CD4-positive, CD25-positive, alpha-beta regulatory T cell (primary cell): ENCODE measurements at regions not wholly inside any gene's neighbourhood (a gene's known extent, or its start where the extent isn't known, plus 50 kb on each side); places are given as distances from the start of the nearest gene placed in this dataset.

Source experiments
- ATAC-seq, 2 donors: fragments of 150-1000 bp; cut with Tn5 transposase; one replicate each; pipeline ENCODE4 v1.10.0; 2021; ENCODE audit warnings: low read depth in 2 of 2, moderate number of reproducible peaks in 2 of 2, moderate library complexity in 1 of 2
- DNase-seq, 3 donors: peaks; one replicate each; pipeline versions ENCODE4 v3.0.0 to v3.0.0-alpha.2; 2012 to 2022; ENCODE audit warnings: mixed read lengths in 1 of 3
- H3K27ac ChIP-seq: one replicate; pipeline ENCODE4 v1.7.0; 2013; ENCODE audit warnings: mild to moderate bottlenecking, low read length; ENCODE audit not compliant: insufficient read depth, poor library complexity, severe bottlenecking
- H3K27me3 ChIP-seq: one replicate; pipeline ENCODE4 v1.7.0; 2013; ENCODE audit warnings: low read length; ENCODE audit not compliant: control insufficient read depth, insufficient read depth
- H3K36me3 ChIP-seq: one replicate; pipeline ENCODE4 v1.7.0; 2013; ENCODE audit warnings: mild to moderate bottlenecking, low read length, moderate library complexity; ENCODE audit not compliant: control insufficient read depth, insufficient read depth
- H3K4me1 ChIP-seq: 2 replicates; pipeline ENCODE4 v1.7.0; 2013; ENCODE audit warnings: mild to moderate bottlenecking, low read length; ENCODE audit not compliant: insufficient read depth, control insufficient read depth, poor library complexity, severe bottlenecking
- H3K4me3 ChIP-seq: one replicate; pipeline ENCODE4 v1.7.0; 2013; ENCODE audit warnings: low read depth, mild to moderate bottlenecking, low read length, moderate library complexity
- H3K9me3 ChIP-seq, 2 experiments: 1 replicate in 1 of 2; 2 replicates in 1 of 2; pipeline ENCODE4 v1.7.0; 2013; ENCODE audit warnings: low read length in 2 of 2, mild to moderate bottlenecking in 1 of 2, moderate library complexity in 1 of 2; ENCODE audit not compliant: control insufficient read depth in 2 of 2
- H3K27ac Mint-ChIP-seq, 3 donors: one replicate each; pipeline ENCODE4 v1.8.0; 2020 to 2022; ENCODE audit warnings: mild to moderate bottlenecking in 3 of 3, mixed read lengths in 3 of 3, moderate library complexity in 2 of 3
- H3K27me3 Mint-ChIP-seq: one replicate; pipeline ENCODE4 v1.8.0; 2022; ENCODE audit warnings: mild to moderate bottlenecking, mixed read lengths
- H3K36me3 Mint-ChIP-seq: one replicate; pipeline ENCODE4 v1.8.0; 2020; ENCODE audit warnings: mixed read lengths
- H3K4me1 Mint-ChIP-seq, 4 donors: one replicate each; pipeline ENCODE4 v1.8.0; 2020 to 2022; ENCODE audit warnings: mixed read lengths in 4 of 4, mild to moderate bottlenecking in 1 of 4
- H3K4me3 Mint-ChIP-seq, 4 donors: one replicate each; pipeline ENCODE4 v1.8.0; 2020 to 2022; ENCODE audit warnings: mild to moderate bottlenecking in 4 of 4, mixed read lengths in 4 of 4, moderate library complexity in 3 of 4
- H3K9me3 Mint-ChIP-seq, 7 donors: one replicate each; pipeline ENCODE4 v1.8.0; 2020 to 2022; ENCODE audit warnings: mixed read lengths in 7 of 7, mild to moderate bottlenecking in 3 of 7, moderate library complexity in 2 of 7

GRCh38 chr10:117945651-117946050 is 101.1 kb downstream of the RAB11FIP2 start:
- DNase-seq (no peak), ATAC-seq (no peak)
- H3K27me3 Mint-ChIP-seq, result peaks cover 4% of the 10 kb centered on the region
- Histone ChIP-seq H3K9me3 (no peaks in the 10 kb centered on the region), H3K4me3 (no peak overlapping the region), H3K27me3 (peaks cover 5% of the 10 kb centered on the region), H3K4me1 (no peaks in the 10 kb centered on the region), H3K27ac (no peak overlapping the region), H3K36me3 (no peaks in the 10 kb centered on the region)
- no peaks in the 10 kb centered on the region for H3K9me3 Mint-ChIP-seq
- no peaks in the 10 kb centered on the region for H3K4me1 Mint-ChIP-seq
- H3K36me3 Mint-ChIP-seq, result no peaks in the 10 kb centered on the region
- no peak overlapping the region for H3K27ac Mint-ChIP-seq
- no peak overlapping the region for H3K4me3 Mint-ChIP-seq

- Mint-ChIP-seq H3K27ac (no peak overlapping the region), H3K4me1 (no peaks in the 10 kb centered on the region), H3K9me3 (no peaks in the 10 kb centered on the region), H3K27me3 (no peaks in the 10 kb centered on the region), H3K36me3 (no peaks in the 10 kb centered on the region), H3K4me3 (no peak overlapping the region)
- no peaks in the 10 kb centered on the region for H3K4me1 ChIP-seq
- no peak overlapping the region for H3K27ac ChIP-seq
- no peaks in the 10 kb centered on the region for H3K9me3 ChIP-seq
- DNase-seq (no peak), ATAC-seq (no peak)
- H3K27me3 ChIP-seq, result peaks cover 5% of the 10 kb centered on the region
- H3K4me3 ChIP-seq, result no peak overlapping the region
- H3K36me3 ChIP-seq, result no peaks in the 10 kb centered on the region
Measured at GRCh38 chr10:117946525-117947070, 100.1 kb downstream of the RAB11FIP2 start.

GRCh38 chr10:117948493-117948892 is 98.2 kb downstream of the RAB11FIP2 start:
- ATAC-seq (no peak), DNase-seq (no peak)
- H3K36me3 ChIP-seq, result no peaks in the 10 kb centered on the region
- no peak overlapping the region for H3K4me3 ChIP-seq
- Mint-ChIP-seq H3K4me3 (no peak overlapping the region), H3K36me3 (no peaks in the 10 kb centered on the region), H3K4me1 (no peaks in the 10 kb centered on the region), H3K27me3 (no peaks in the 10 kb centered on the region), H3K9me3 (no peaks in the 10 kb centered on the region), H3K27ac (no peak overlapping the region)
- no peaks in the 10 kb centered on the region for H3K9me3 ChIP-seq
- peaks cover 5% of the 10 kb centered on the region for H3K27me3 ChIP-seq
- H3K4me1 ChIP-seq, result no peaks in the 10 kb centered on the region
- no peak overlapping the region for H3K27ac ChIP-seq

- DNase-seq (no peak), ATAC-seq (no peak)
- Mint-ChIP-seq H3K27me3 (peaks cover 2% of the 10 kb centered on the region), H3K4me3 (no peak overlapping the region), H3K4me1 (no peaks in the 10 kb centered on the region), H3K27ac (no peak overlapping the region), H3K9me3 (peaks cover 0 to 1% (median 0%) of the 10 kb centered on the region in 7 donors), H3K36me3 (no peaks in the 10 kb centered on the region)
- Histone ChIP-seq H3K4me3 (no peak overlapping the region), H3K27ac (no peak overlapping the region), H3K4me1 (no peaks in the 10 kb centered on the region), H3K36me3 (no peaks in the 10 kb centered on the region), H3K27me3 (peaks cover 6% of the 10 kb centered on the region), H3K9me3 (no peaks in the 10 kb centered on the region)
Measured at GRCh38 chr10:117950408-117950807, 96.3 kb downstream of the RAB11FIP2 start.
